Fibroblast of skin of abdomen (primary cell): ENCODE measurements at regions not wholly inside any gene's neighbourhood (a gene's known extent, or its start where the extent isn't known, plus 50 kb on each side); places are given as distances from the start of the nearest gene placed in this dataset.

Source experiments
- DNase-seq: peaks from one replicate; pipeline ENCODE4 v3.0.0-alpha.2; 2013

DNA sequence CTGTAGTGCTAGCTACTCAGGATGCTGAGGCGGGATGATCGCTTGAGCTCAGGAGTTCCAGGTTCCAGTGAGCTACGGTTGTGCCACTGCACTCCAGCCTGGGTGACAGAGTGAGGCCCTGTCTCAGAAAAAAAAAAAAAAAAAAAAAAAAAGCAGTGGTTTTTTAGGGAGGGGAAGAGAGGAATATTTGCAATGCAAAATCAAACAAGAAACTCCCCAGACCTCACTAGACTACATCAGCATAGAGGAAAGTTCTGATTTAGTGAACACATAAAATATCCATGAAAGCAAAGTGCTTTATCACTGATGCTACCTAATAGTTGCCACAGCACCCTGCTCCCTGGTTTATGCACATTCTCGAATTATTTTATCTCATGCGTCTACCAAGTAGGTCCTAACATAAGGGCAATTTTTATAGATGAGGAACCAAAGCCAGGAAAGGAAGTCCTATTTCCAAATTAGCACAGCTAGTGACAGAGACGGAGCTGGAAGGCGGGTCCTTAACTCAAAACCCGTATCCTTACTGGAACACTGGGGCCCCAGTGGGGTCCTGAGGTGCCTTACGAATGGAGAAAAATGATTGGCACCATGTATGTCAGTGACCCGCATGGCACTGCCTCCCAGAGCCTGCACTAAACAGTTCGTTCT is 50.7 kb upstream of the GPR157 start:
- DNase-seq: no peak

DNA sequence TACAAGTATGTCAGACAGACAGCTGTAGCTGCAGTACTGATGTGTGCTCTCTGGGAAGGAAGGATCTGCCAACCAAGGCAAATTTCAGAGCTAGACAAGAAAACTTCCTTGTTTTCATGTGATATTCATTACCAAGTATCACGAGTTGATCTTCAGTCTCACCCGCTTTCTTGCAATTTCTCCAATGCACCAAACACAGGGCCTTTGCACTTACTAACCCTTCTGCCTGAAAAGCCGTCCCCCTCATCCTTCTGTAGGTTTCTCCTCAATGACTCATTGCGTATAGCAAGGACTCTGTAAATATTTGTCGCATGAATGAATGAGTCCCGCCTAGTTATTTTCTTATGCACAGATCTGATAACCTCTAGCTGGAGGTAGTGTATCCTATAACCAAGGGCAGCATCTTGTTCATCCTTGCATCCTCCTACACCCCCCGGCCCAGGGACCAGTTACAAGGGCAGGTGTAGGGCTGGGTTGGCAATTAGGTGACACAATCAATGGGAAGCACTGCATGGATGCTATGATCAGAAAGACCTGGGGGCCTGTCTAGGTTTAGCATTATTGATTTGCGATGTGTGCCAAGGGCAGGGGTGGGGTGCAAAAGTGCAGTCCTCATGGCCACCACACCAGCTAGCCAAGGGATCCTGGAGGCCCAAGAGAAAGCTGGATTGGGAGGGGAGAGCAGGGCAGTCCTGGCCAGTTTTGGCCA is 51.4 kb upstream of the GPR157 start:
- DNase-seq: no peak

DNA sequence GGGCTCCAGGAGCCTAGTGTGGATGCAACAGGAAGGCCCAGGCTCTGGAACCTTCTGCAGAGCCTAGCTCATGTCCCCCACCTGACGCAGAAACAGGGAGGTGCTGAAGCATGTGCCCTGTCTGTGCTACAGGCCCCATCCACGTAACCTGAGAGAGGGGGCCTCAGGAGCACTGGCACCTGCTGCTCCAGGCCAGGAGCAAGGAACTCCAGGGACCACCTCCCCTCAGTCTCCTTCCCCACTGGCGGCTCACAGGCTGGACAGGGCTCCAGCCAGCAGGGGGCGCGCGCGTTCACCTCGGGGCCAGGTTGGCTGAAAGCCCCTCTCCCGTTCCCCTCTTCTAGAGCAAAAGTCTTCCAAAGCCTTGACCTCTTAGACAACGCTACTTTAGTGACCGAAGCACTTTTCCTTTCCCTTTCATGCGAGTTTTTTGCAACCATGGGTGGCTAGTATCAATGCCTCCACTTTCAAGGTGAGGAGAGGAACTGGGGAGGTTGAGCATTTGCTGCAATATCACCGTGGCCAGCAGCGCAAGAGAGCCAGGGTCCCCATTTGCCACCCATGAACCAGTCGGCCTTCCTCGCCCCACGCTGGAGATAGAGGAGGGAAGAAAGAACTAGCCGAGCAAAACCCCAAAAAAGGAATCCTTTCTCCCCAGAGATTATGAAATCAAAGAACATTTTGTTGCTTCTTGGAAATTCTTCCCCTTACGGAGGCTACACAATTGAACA is 52.4 kb upstream of the GPR157 start:
- DNase-seq: peak; percentile 54

DNA sequence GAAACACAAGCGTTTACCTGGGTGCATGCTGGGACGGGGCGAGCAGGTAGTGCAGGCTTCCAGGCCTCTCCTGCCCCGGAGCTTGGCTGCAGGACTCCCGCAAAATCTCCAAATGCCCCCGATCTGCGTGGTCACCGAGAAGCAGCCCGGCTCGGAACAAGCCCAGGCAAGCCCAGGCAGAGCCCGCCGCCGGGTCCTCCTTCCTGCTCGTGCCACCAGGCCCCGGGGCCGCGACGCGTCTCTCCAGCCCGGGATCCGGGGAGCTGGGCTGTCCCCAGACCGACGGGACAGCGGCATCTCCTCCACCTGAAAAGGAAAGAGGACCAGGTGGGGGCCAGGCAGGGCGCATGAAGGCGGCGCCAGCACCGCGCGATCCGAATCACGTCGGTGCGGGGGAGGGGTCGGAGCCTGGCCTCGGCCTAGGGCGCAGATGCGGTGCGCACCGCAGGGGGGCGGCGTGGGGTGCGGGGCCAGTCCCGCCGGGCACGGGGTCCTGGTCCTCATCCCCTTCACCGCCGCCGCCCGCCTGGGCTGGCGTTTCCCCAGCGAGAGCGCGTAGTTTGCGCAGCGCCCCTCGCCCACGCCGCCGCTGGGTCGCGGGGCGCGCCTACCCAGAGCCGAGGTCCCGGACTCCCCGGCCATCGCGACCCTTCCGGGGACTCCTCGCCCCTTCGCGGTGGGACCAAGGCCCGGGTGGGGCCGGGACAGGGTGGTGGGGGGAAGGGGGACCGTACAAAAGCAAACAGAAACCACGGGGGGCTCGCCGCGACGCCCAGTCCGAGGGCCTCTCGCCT is 52.4 kb upstream of the H6PD start:
- DNase-seq: peak; percentile 57

DNA sequence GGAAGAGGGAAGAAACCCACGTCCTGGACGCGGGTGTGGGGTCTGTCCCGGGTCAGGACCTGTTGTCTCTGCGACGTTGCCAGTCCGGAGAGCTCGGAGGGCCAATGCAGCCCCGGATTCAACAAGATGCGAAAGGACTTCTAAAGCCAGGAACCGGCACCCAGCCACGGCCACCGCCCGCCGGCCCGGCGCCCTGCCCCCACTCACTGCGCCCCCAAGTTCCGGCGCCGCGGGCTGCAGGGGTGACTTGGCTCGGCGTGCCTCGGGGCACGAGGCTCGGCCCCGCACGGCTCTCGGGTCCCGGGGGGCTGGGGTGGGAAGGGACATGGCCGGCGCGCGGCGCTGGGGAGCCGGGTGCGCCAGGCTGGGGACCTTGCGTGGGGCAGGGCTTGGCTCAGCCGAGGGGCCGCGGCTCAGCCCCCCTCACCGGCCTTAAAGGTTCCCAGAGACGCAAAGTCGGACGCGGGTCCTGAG is 51.8 kb upstream of the H6PD start:
- DNase-seq: no peak

DNA sequence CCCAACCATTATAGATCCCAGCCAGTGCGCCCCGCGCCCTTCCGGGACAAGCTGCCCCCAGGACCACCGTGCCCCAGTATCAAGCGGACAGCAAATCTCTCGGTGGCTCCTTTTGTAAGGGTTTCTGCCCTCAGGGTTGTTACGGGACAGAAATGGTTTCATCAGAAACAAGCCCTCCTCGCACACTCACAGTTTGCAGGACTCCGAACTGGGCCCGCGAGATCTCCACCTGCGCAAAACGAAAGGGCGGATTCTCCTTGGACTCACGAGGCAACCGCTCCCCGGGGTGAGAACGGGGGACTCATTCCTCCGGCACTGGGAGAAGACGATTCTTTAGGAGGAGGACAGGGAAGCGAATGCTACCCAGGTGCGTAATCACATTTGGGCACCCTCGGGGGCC is 51.1 kb upstream of the H6PD start:
- DNase-seq: no peak

DNA sequence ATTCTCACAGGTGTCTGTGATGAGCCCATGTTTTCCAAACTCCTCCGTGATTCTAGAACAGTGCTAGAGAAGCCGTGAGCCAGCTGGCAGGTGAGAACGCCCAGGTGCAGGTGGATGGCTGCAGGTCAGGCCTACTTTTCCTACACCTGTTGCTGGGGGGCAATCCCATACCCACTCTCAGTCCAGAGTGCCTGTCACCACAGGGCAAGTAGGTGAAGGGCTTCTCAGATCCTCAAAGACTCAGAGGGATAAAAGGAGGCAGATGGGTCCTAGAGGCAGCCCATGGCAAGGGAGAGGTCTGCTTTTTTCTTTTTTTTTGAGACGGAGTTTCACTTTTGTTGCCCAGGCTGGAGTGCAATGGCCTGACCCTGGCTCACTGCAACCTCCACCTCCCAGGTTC is 50.7 kb upstream of the H6PD start:
- no peak for DNase-seq

DNA sequence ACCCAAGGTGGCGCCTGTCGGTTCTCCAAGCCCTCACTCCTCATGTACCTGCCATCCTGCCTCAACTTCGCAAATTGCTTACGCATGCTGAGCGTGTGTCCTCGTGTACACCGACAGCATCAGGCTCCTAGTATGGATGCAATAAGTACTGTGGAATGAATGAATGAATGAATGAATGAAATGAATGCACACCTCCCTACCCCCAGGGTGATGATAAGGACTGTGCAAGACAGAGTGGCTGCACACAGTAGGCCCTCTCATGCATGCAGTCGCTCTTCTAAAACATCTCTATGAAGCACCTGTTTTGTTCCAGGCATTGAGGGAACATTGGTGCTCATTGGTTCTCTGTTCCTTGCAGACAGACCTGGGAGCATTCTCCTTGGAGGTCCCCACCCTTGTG is 49.8 kb upstream of the H6PD start:
- DNase-seq: no peak
